ENCODE measurements at regions not wholly inside any gene's neighbourhood (a gene's known extent, or its start where the extent isn't known, plus 50 kb on each side); places are given as distances from the start of the nearest gene placed in this dataset.
"Not testable (repeated sequence)": the region's sequence is repeated elsewhere in the genome, so short reads cannot be mapped to it uniquely, and the experiment has no call there.

GRCh38 chr1:164141797-164142196 lies 417.2 kb upstream of the PBX1 start:
- no peak for DNase-seq (ENCODE audit: insufficient read length)
- no peak for FAIRE-seq
- TF ChIP-seq TAF1 (IDR thresholded peaks at IDR 0.05; ENCODE audit: borderline replicate concordance, low read depth, low read length) (no peak), POLR2A (IDR thresholded peaks at IDR 0.05; ENCODE audit: low read depth, low read length) (no peak), POLR2AphosphoS5 (IDR thresholded peaks at IDR 0.05; ENCODE audit: low read depth, low read length) (no peak)

- FAIRE-seq (no peak), DNase-seq (ENCODE audit: insufficient read length) (no peak)
- no peak for TF ChIP-seq POLR2AphosphoS5 (IDR thresholded peaks at IDR 0.05; ENCODE audit: low read depth, low read length)
- TF ChIP-seq POLR2A (IDR thresholded peaks at IDR 0.05; ENCODE audit: low read depth, low read length), result no peak
- TF ChIP-seq TAF1 (IDR thresholded peaks at IDR 0.05; ENCODE audit: borderline replicate concordance, low read depth, low read length), result no peak
These were observed 404.4 kb upstream of the PBX1 start for GRCh38 chr1:164154622-164155021.

GRCh38 chr1:164155347-164155746 lies 403.6 kb upstream of the PBX1 start:
- TF ChIP-seq POLR2A (IDR thresholded peaks at IDR 0.05; ENCODE audit: low read depth, low read length), result no peak
- TF ChIP-seq POLR2AphosphoS5 (IDR thresholded peaks at IDR 0.05; ENCODE audit: low read depth, low read length), result no peak
- no peak for TF ChIP-seq TAF1 (IDR thresholded peaks at IDR 0.05; ENCODE audit: borderline replicate concordance, low read depth, low read length)
- no peak for FAIRE-seq
- DNase-seq (ENCODE audit: insufficient read length), result no peak

- DNase-seq (ENCODE audit: insufficient read length) (no peak), FAIRE-seq (no peak)
- TF ChIP-seq POLR2AphosphoS5 (IDR thresholded peaks at IDR 0.05; ENCODE audit: low read depth, low read length) (no peak), POLR2A (IDR thresholded peaks at IDR 0.05; ENCODE audit: low read depth, low read length) (no peak), TAF1 (IDR thresholded peaks at IDR 0.05; ENCODE audit: borderline replicate concordance, low read depth, low read length) (no peak)
These were observed 395.6 kb upstream of the PBX1 start for GRCh38 chr1:164163289-164163849.

GRCh38 chr1:164165466-164165865 lies 393.5 kb upstream of the PBX1 start:
- TF ChIP-seq POLR2A (IDR thresholded peaks at IDR 0.05; ENCODE audit: low read depth, low read length) (no peak), TAF1 (IDR thresholded peaks at IDR 0.05; ENCODE audit: borderline replicate concordance, low read depth, low read length) (no peak), POLR2AphosphoS5 (IDR thresholded peaks at IDR 0.05; ENCODE audit: low read depth, low read length) (no peak)
- no peak for DNase-seq (ENCODE audit: insufficient read length)
- FAIRE-seq, result no peak

GRCh38 chr1:164166454-164166853 lies 392.5 kb upstream of the PBX1 start:
- FAIRE-seq; DNase-seq (ENCODE audit: insufficient read length): not testable (repeated sequence)

GRCh38 chr1:164177118-164177517 lies 381.9 kb upstream of the PBX1 start:
- TF ChIP-seq TAF1 (IDR thresholded peaks at IDR 0.05; ENCODE audit: borderline replicate concordance, low read depth, low read length), result no peak
- no peak for FAIRE-seq

GRCh38 chr1:164180824-164181223 lies 378.2 kb upstream of the PBX1 start:
- no peak for TF ChIP-seq POLR2AphosphoS5 (IDR thresholded peaks at IDR 0.05; ENCODE audit: low read depth, low read length)
- no peak for TF ChIP-seq POLR2A (IDR thresholded peaks at IDR 0.05; ENCODE audit: low read depth, low read length)
- TF ChIP-seq TAF1 (IDR thresholded peaks at IDR 0.05; ENCODE audit: borderline replicate concordance, low read depth, low read length), result no peak
- FAIRE-seq, result no peak
- DNase-seq (ENCODE audit: insufficient read length), result no peak

More at GRCh38 chr1:164177118-164177517, 381.9 kb upstream of the PBX1 start:
- DNase-seq (ENCODE audit: insufficient read length), result no peak

- FAIRE-seq, result no peak
- DNase-seq (ENCODE audit: insufficient read length), result no peak
- TF ChIP-seq POLR2A (IDR thresholded peaks at IDR 0.05; ENCODE audit: low read depth, low read length), result no peak
- TF ChIP-seq POLR2AphosphoS5 (IDR thresholded peaks at IDR 0.05; ENCODE audit: low read depth, low read length), result no peak
- no peak for TF ChIP-seq TAF1 (IDR thresholded peaks at IDR 0.05; ENCODE audit: borderline replicate concordance, low read depth, low read length)
These were observed 374.9 kb upstream of the PBX1 start for GRCh38 chr1:164183854-164184635.

GRCh38 chr1:164186881-164187280 lies 372.1 kb upstream of the PBX1 start:
- FAIRE-seq (no peak), DNase-seq (ENCODE audit: insufficient read length) (no peak)
- TF ChIP-seq POLR2A (IDR thresholded peaks at IDR 0.05; ENCODE audit: low read depth, low read length) (no peak), TAF1 (IDR thresholded peaks at IDR 0.05; ENCODE audit: borderline replicate concordance, low read depth, low read length) (no peak), POLR2AphosphoS5 (IDR thresholded peaks at IDR 0.05; ENCODE audit: low read depth, low read length) (no peak)

GRCh38 chr1:164188497-164188896 lies 370.5 kb upstream of the PBX1 start:
- no peak for TF ChIP-seq POLR2AphosphoS5 (IDR thresholded peaks at IDR 0.05; ENCODE audit: low read depth, low read length)
- TF ChIP-seq TAF1 (IDR thresholded peaks at IDR 0.05; ENCODE audit: borderline replicate concordance, low read depth, low read length), result no peak
- TF ChIP-seq POLR2A (IDR thresholded peaks at IDR 0.05; ENCODE audit: low read depth, low read length), result no peak
- FAIRE-seq (no peak), DNase-seq (ENCODE audit: insufficient read length) (no peak)

- TF ChIP-seq POLR2A (IDR thresholded peaks at IDR 0.05; ENCODE audit: low read depth, low read length) (no peak), TAF1 (IDR thresholded peaks at IDR 0.05; ENCODE audit: borderline replicate concordance, low read depth, low read length) (no peak), POLR2AphosphoS5 (IDR thresholded peaks at IDR 0.05; ENCODE audit: low read depth, low read length) (no peak)
- FAIRE-seq (no peak), DNase-seq (ENCODE audit: insufficient read length) (no peak)
These were observed 367.8 kb upstream of the PBX1 start for GRCh38 chr1:164191191-164191590.

Data from GM12892 (cell line).